H1 (cell line): ENCODE measurements at regions not wholly inside any gene's neighbourhood (a gene's known extent, or its start where the extent isn't known, plus 50 kb on each side); places are given as distances from the start of the nearest gene placed in this dataset.

Experiments used
- CTCF ChIA-PET: fragments of 300-600 bp; sonication (Branson Sonifier 250); formaldehyde crosslinking; loops from one replicate; lab custom pipeline; 2021; ENCODE audit not compliant: partially characterized antibody; lab: Charles Lee
- POLR2A ChIA-PET: fragments of 300-600 bp; sonication (Branson Sonifier 250); formaldehyde crosslinking; loops from one replicate; lab custom pipeline; 2021; ENCODE audit warnings: inconsistent platforms; ENCODE audit not compliant: partially characterized antibody; lab: Charles Lee
- DNase-seq, 2 experiments: peaks; one replicate each; pipeline versions ENCODE4 v3.0.0 to v3.0.0-alpha.2; 2010 to 2022; ENCODE audit warnings: low spot score in 2 of 2, low read depth in 1 of 2, mixed read lengths in 1 of 2
- FAIRE-seq: peaks from 2 replicates; lab custom pipeline; 2011; peaks lifted over from hg19 to GRCh38; lab: Jason Lieb, UNC
- H2AFZ ChIP-seq: 2 replicates; pipeline ENCODE4 v1.8.1; 2012; ENCODE audit warnings: low read length, inconsistent platforms
- H2AK5ac ChIP-seq: 2 replicates; pipeline ENCODE4 v1.6.1; 2013; ENCODE audit warnings: low read depth, low read length
- H2BK120ac ChIP-seq: replicated peaks from 2 replicates; pipeline ENCODE3; 2013; ENCODE audit warnings: low read depth, low read length, inconsistent platforms
- H2BK12ac ChIP-seq: 2 replicates; pipeline ENCODE4 v1.6.1; 2013; ENCODE audit warnings: low read depth, low read length
- H2BK15ac ChIP-seq: 2 replicates; pipeline ENCODE4 v1.6.1; 2013; ENCODE audit warnings: low read length
- H2BK20ac ChIP-seq: 2 replicates; pipeline ENCODE4 v1.6.1; 2013; ENCODE audit warnings: low read length
- H2BK5ac ChIP-seq: 2 replicates; pipeline ENCODE4 v1.6.1; 2013; ENCODE audit warnings: low read depth, low read length
- H3K14ac ChIP-seq: 2 replicates; pipeline ENCODE4 v1.6.1; 2013; ENCODE audit warnings: inconsistent platforms; ENCODE audit not compliant: insufficient read length
- H3K18ac ChIP-seq: 2 replicates; pipeline ENCODE4 v1.6.1; 2013; ENCODE audit warnings: low read length; ENCODE audit errors: extremely low read depth
- H3K23ac ChIP-seq: 2 replicates; pipeline ENCODE4 v1.6.1; 2013; ENCODE audit warnings: inconsistent platforms; ENCODE audit not compliant: insufficient read length
- H3K23me2 ChIP-seq: 2 replicates; pipeline ENCODE4 v1.6.1; 2013; ENCODE audit warnings: low read depth, low read length
- H3K27ac ChIP-seq: 2 replicates; pipeline ENCODE4 v1.6.1; 2011; ENCODE audit warnings: low read depth, low read length, inconsistent platforms
- H3K27me3 ChIP-seq, 4 experiments: replicated peaks in 1 of 4; 1 replicate in 1 of 4; 2 replicates in 3 of 4; pipeline versions ENCODE4 v1.6.1 to v1.8.1; 2011 to 2013; ENCODE audit warnings: low read length in 3 of 4, mild to moderate bottlenecking in 3 of 4, inconsistent platforms in 2 of 4, mixed read lengths in 2 of 4, moderate library complexity in 1 of 4; ENCODE audit not compliant: control insufficient read depth in 3 of 4, insufficient read depth in 3 of 4; ENCODE audit errors: extremely low read depth in 1 of 4
- H3K36me3 ChIP-seq, 4 experiments: 2 replicates each; pipeline versions ENCODE4 v1.6.1 to v1.8.1; 2011 to 2013; ENCODE audit warnings: mild to moderate bottlenecking in 4 of 4, low read length in 3 of 4, moderate library complexity in 2 of 4, control low read depth in 1 of 4, inconsistent platforms in 1 of 4; ENCODE audit not compliant: insufficient read depth in 4 of 4, control insufficient read depth in 2 of 4
- H3K4ac ChIP-seq: replicated peaks from 2 replicates; pipeline ENCODE3; 2013; ENCODE audit warnings: low read length, low read depth, mixed read lengths, inconsistent platforms; ENCODE audit not compliant: insufficient read length
- H3K4me1 ChIP-seq, 4 experiments: replicated peaks in 1 of 4; 1 replicate in 1 of 4; 2 replicates in 3 of 4; pipeline versions ENCODE4 v1.6.1 to v1.8.1; 2011 to 2013; ENCODE audit warnings: low read length in 3 of 4, inconsistent platforms in 2 of 4, mixed read lengths in 1 of 4; ENCODE audit not compliant: insufficient read depth in 4 of 4, control insufficient read depth in 3 of 4
- H3K4me2 ChIP-seq, 2 experiments: 2 replicates each; pipeline versions ENCODE4 v1.6.1 to v1.8.1; 2011 to 2013; ENCODE audit warnings: low read depth in 2 of 2, low read length in 2 of 2, control low read depth in 1 of 2, inconsistent platforms in 1 of 2, mild to moderate bottlenecking in 1 of 2; ENCODE audit not compliant: insufficient read depth in 1 of 2
- H3K4me3 ChIP-seq, 4 experiments: fragments of 200-600, 300-600 bp in 1 of 4; sonication (generic), shearing (Covaris generic), sonication (Bioruptor Twin) in 1 of 4; 2 replicates each; pipeline versions ENCODE4 v1.5.1 to v1.8.1; 2011 to 2016; ENCODE audit warnings: low read length in 4 of 4, low read depth in 3 of 4, control low read depth in 2 of 4, inconsistent platforms in 2 of 4, mild to moderate bottlenecking in 2 of 4, mixed read lengths in 1 of 4, moderate library complexity in 1 of 4; ENCODE audit not compliant: insufficient read depth in 2 of 4; ENCODE audit errors: extremely low read depth in 1 of 4
- H3K56ac ChIP-seq: replicated peaks from 2 replicates; pipeline ENCODE3; 2013; ENCODE audit warnings: low read depth, mild to moderate bottlenecking, mixed read lengths, low read length, inconsistent platforms; ENCODE audit not compliant: insufficient read length
- H3K79me1 ChIP-seq: 2 replicates; pipeline ENCODE4 v1.6.1; 2013; ENCODE audit warnings: low read depth, low read length, control low read depth
- H3K79me2 ChIP-seq, 2 experiments: 2 replicates each; pipeline versions ENCODE4 v1.6.1 to v1.8.1; 2012 to 2013; ENCODE audit warnings: low read length in 2 of 2, mild to moderate bottlenecking in 2 of 2, inconsistent platforms in 1 of 2; ENCODE audit not compliant: insufficient read depth in 2 of 2, control insufficient read depth in 1 of 2
- H3K9ac ChIP-seq, 4 experiments: replicated peaks in 1 of 4; 1 replicate in 1 of 4; 2 replicates in 3 of 4; pipeline versions ENCODE4 v1.6.1 to v1.8.1; 2011 to 2013; ENCODE audit warnings: low read depth in 3 of 4, low read length in 3 of 4, control low read depth in 2 of 4, mild to moderate bottlenecking in 2 of 4, moderate library complexity in 2 of 4, inconsistent platforms in 1 of 4; ENCODE audit errors: extremely low read depth in 1 of 4
- H3K9me3 ChIP-seq, 2 experiments: 2 replicates each; pipeline versions ENCODE4 v1.6.1 to v1.8.1; 2012 to 2013; ENCODE audit warnings: mild to moderate bottlenecking in 2 of 2, moderate library complexity in 2 of 2, control low read depth in 1 of 2, inconsistent platforms in 1 of 2, low read depth in 1 of 2, low read length in 1 of 2, mixed read lengths in 1 of 2; ENCODE audit not compliant: insufficient read depth in 2 of 2
- H4K20me1 ChIP-seq, 2 experiments: replicated peaks in 1 of 2; 2 replicates each; pipeline versions ENCODE3 to v1.8.1; 2011 to 2013; ENCODE audit warnings: inconsistent platforms in 2 of 2, low read length in 2 of 2, mild to moderate bottlenecking in 1 of 2; ENCODE audit not compliant: insufficient read depth in 2 of 2, control insufficient read depth in 1 of 2
- H4K5ac ChIP-seq: 2 replicates; pipeline ENCODE4 v1.6.1; 2013; ENCODE audit warnings: low read length, low read depth, mixed read lengths, inconsistent platforms; ENCODE audit not compliant: insufficient read length
- H4K8ac ChIP-seq: 2 replicates; pipeline ENCODE4 v1.8.0; 2013; ENCODE audit warnings: mild to moderate bottlenecking, moderate library complexity, low read length, inconsistent platforms; ENCODE audit not compliant: insufficient read depth; ENCODE audit errors: extremely low read depth
- H4K91ac ChIP-seq: replicated peaks from 2 replicates; pipeline ENCODE3; 2013; ENCODE audit warnings: low read length, mixed read lengths, inconsistent platforms; ENCODE audit not compliant: insufficient read length
- GTF2F1 ChIP-seq: IDR thresholded peaks from 2 replicates; pipeline ENCODE4 v1.6.1; 2012; ENCODE audit warnings: low read depth, low read length, improper control_type of control experiment, borderline replicate concordance
- WGBS, 2 experiments: shearing (Covaris generic) in 1 of 2; methylation state at CpG; one replicate each; pipeline versions ENCODE4 v1.1.6 to v1.1.7; 2013 to 2015; ENCODE audit warnings: low lambda C conversion rate in 2 of 2, mixed read lengths in 2 of 2, inconsistent platforms in 1 of 2, low coverage in 1 of 2, missing lambda C conversion rate in 1 of 2; ENCODE audit not compliant: insufficient replicate concordance in 2 of 2, insufficient coverage in 1 of 2, insufficient read length in 1 of 2; ENCODE audit errors: extremely low coverage in 1 of 2, missing lambda C conversion rate in 1 of 2; 5-methylcytosine and 5-hydroxymethylcytosine counted together

GRCh38 chr12:25740617-25741016 is 187.5 kb upstream of the LMNTD1 start:
- Histone ChIP-seq H3K9ac (no peak overlapping the region), H3K4me3 (no peak overlapping the region), H3K14ac (no peak overlapping the region), H2BK120ac (no peak overlapping the region), H3K4me1 (peaks cover 0 to 7% (median 1%) of the 10 kb centered on the region in 4 experiments; a peak in 2 of 7 replicates), H3K18ac (no peak overlapping the region), H2BK15ac (no peak overlapping the region), H3K79me1 (no peaks in the 10 kb centered on the region), H3K9me3 (peaks cover 6 to 8% of the 10 kb centered on the region in 2 experiments; a peak in 2 of 4 replicates), H4K20me1 (no peaks in the 10 kb centered on the region), H3K4me2 (no peak overlapping the region), H2AFZ (no peak overlapping the region), H3K23ac (no peak overlapping the region), H2BK12ac (no peak overlapping the region), H2BK20ac (no peak overlapping the region), H2BK5ac (no peak overlapping the region), H3K23me2 (peaks cover 2% of the 10 kb centered on the region; the same call in 1 of the 2 replicates), H2AK5ac (no peak overlapping the region), H3K79me2 (no peaks in the 10 kb centered on the region), H3K27ac (no peak overlapping the region), H4K91ac (no peak overlapping the region), H3K36me3 (no peaks in the 10 kb centered on the region), H4K8ac (no peak overlapping the region), H3K4ac (no peak overlapping the region), H3K56ac (no peak overlapping the region), H3K27me3 (no peaks in the 10 kb centered on the region), H4K5ac (no peak overlapping the region)
- CTCF ChIA-PET = no interaction called here
- TF ChIP-seq GTF2F1 = no peak
- POLR2A ChIA-PET = no interaction called here
- no peak for DNase-seq
- WGBS, 2 experiments = 100% methylated on average over 1 of the region's 1 CpG; no CpG with 5 or more reads in 1 of the 2 experiments
- FAIRE-seq = no peak
